ENCODE measurements at regions not wholly inside any gene's neighbourhood (a gene's known extent, or its start where the extent isn't known, plus 50 kb on each side); places are given as distances from the start of the nearest gene placed in this dataset.

DNA sequence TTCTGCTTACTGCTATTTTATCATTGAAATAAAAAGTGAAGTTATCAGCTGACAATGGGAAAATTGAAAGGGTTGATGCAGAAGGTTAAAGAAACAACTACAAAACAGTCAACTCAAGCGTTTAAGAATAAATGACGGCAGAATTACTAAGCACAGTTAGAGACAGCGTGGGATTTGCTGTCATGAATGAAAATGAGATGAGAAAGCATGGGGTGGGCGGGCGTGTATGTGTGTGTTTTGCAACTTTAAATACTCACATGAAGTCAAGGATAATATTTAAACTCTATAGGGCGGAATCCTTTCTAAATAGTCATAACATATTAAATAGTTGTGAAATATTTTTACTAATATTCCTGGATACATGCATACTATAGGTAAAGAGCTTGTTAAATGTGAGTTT, 450.8 kb downstream of the ETV1 start:
- no peak for TF ChIP-seq TAF1 (IDR thresholded peaks at IDR 0.05; ENCODE audit: borderline replicate concordance, insufficient read depth, low read length)
- no peak for TF ChIP-seq SIN3A (IDR thresholded peaks at IDR 0.05; ENCODE audit: borderline replicate concordance, insufficient read depth, low read length)
- TF ChIP-seq FOXP2 (optimal IDR thresholded peaks at IDR 0.05; ENCODE audit: borderline replicate concordance, extremely low read depth, extremely low read length, insufficient read depth) = no peak
- no peak for TF ChIP-seq POLR2AphosphoS5 (IDR thresholded peaks at IDR 0.05; ENCODE audit: low read depth, low read length)
- TF ChIP-seq, protein P1, sequence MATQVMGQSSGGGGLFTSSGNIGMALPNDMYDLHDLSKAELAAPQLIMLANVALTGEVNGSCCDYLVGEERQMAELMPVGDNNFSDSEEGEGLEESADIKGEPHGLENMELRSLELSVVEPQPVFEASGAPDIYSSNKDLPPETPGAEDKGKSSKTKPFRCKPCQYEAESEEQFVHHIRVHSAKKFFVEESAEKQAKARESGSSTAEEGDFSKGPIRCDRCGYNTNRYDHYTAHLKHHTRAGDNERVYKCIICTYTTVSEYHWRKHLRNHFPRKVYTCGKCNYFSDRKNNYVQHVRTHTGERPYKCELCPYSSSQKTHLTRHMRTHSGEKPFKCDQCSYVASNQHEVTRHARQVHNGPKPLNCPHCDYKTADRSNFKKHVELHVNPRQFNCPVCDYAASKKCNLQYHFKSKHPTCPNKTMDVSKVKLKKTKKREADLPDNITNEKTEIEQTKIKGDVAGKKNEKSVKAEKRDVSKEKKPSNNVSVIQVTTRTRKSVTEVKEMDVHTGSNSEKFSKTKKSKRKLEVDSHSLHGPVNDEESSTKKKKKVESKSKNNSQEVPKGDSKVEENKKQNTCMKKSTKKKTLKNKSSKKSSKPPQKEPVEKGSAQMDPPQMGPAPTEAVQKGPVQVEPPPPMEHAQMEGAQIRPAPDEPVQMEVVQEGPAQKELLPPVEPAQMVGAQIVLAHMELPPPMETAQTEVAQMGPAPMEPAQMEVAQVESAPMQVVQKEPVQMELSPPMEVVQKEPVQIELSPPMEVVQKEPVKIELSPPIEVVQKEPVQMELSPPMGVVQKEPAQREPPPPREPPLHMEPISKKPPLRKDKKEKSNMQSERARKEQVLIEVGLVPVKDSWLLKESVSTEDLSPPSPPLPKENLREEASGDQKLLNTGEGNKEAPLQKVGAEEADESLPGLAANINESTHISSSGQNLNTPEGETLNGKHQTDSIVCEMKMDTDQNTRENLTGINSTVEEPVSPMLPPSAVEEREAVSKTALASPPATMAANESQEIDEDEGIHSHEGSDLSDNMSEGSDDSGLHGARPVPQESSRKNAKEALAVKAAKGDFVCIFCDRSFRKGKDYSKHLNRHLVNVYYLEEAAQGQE (IDR thresholded peaks at IDR 0.05; ENCODE audit: insufficient read depth in 1 of 2, low read depth in 2 of 2, low read length in 2 of 2) = no peak
